A673 (cell line): ENCODE measurements at regions not wholly inside any gene's neighbourhood (a gene's known extent, or its start where the extent isn't known, plus 50 kb on each side); places are given as distances from the start of the nearest gene placed in this dataset.

Experiments used
- CTCF ChIP-seq: fragments of 300-800, 200-600 bp; sonication (generic); conservative IDR thresholded peaks from 2 replicates; pipeline ENCODE4 v1.5.1; 2017; ENCODE audit warnings: low read depth, mild to moderate bottlenecking, antibody characterized with exemption, low read length, moderate library complexity, mixed read lengths
- EZH2 ChIP-seq: fragments of 200-600 bp; sonication (generic); IDR thresholded peaks from 2 replicates; pipeline ENCODE4 v1.6.1; 2017; ENCODE audit warnings: borderline replicate concordance, low read depth, mild to moderate bottlenecking, mixed read lengths, antibody characterized with exemption, low read length; ENCODE audit not compliant: poor library complexity, severe bottlenecking

- no peak for TF ChIP-seq EZH2
- no peak for TF ChIP-seq CTCF
These were observed 251.2 kb upstream of the POU3F1 start for GRCh38 chr1:38297842-38298241.
